Endothelial cell (in vitro differentiated cells): ENCODE measurements at regions not wholly inside any gene's neighbourhood (a gene's known extent, or its start where the extent isn't known, plus 50 kb on each side); places are given as distances from the start of the nearest gene placed in this dataset.
"Not testable (repeated sequence)": the region's sequence is repeated elsewhere in the genome, so short reads cannot be mapped to it uniquely, and the experiment has no call there.

Source experiments
- DNase-seq: peaks from one replicate; pipeline ENCODE4 v3.0.0; 2021; ENCODE audit warnings: low spot score
- H3K27ac Mint-ChIP-seq: one replicate; pipeline ENCODE4 v1.8.0; 2021; ENCODE audit warnings: mixed read lengths, inconsistent platforms; ENCODE audit not compliant: unreplicated experiment
- H3K27me3 Mint-ChIP-seq: one replicate; pipeline ENCODE4 v1.8.0; 2021; ENCODE audit warnings: mild to moderate bottlenecking, moderate library complexity, mixed read lengths, inconsistent platforms; ENCODE audit not compliant: unreplicated experiment
- H3K36me3 Mint-ChIP-seq: one replicate; pipeline ENCODE4 v1.8.0; 2021; ENCODE audit warnings: mild to moderate bottlenecking, low read depth, mixed read lengths, inconsistent platforms; ENCODE audit not compliant: unreplicated experiment
- H3K4me1 Mint-ChIP-seq: one replicate; pipeline ENCODE4 v1.8.0; 2021; ENCODE audit warnings: mild to moderate bottlenecking, mixed read lengths, inconsistent platforms; ENCODE audit not compliant: unreplicated experiment
- H3K4me3 Mint-ChIP-seq: one replicate; pipeline ENCODE4 v1.8.0; 2021; ENCODE audit warnings: mild to moderate bottlenecking, mixed read lengths, inconsistent platforms; ENCODE audit not compliant: unreplicated experiment
- H3K9me3 Mint-ChIP-seq: one replicate; pipeline ENCODE4 v1.8.0; 2021; ENCODE audit warnings: mixed read lengths, inconsistent platforms; ENCODE audit not compliant: unreplicated experiment
- CTCF ChIP-seq: fragments of 200-600 bp; sonication (generic); IDR thresholded peaks from one replicate; pipeline ENCODE4 v1.5.0; 2021; ENCODE audit warnings: antibody characterized with exemption; ENCODE audit not compliant: unreplicated experiment

- no peak for TF ChIP-seq CTCF
- H3K27me3 Mint-ChIP-seq: peaks cover 6% of the 10 kb centered on the region
- no peak overlapping the region for H3K27ac Mint-ChIP-seq
- H3K4me3 Mint-ChIP-seq: no peak overlapping the region
- H3K9me3 Mint-ChIP-seq: no peaks in the 10 kb centered on the region
- peaks cover 21% of the 10 kb centered on the region for H3K4me1 Mint-ChIP-seq
- no peaks in the 10 kb centered on the region for H3K36me3 Mint-ChIP-seq
- no peak for DNase-seq
Observed at GRCh38 chr2:172305066-172305465, 122.3 kb upstream of the ITGA6 start.

- Mint-ChIP-seq H3K36me3 (peaks cover 3% of the 10 kb centered on the region), H3K4me3 (no peak overlapping the region), H3K4me1 (peaks cover 28% of the 10 kb centered on the region), H3K27me3 (peaks cover 8% of the 10 kb centered on the region), H3K27ac (peak overlapping the region; percentile 74), H3K9me3 (no peaks in the 10 kb centered on the region)
- no peak for TF ChIP-seq CTCF
- DNase-seq: peak; percentile 12
Observed at GRCh38 chr2:172307800-172308199, 119.6 kb upstream of the ITGA6 start.

- Mint-ChIP-seq H3K4me3 (no peak overlapping the region), H3K36me3 (peaks cover 3% of the 10 kb centered on the region), H3K9me3 (no peaks in the 10 kb centered on the region), H3K27me3 (peaks cover 8% of the 10 kb centered on the region), H3K27ac (peak overlapping the region; percentile 74), H3K4me1 (peaks cover 28% of the 10 kb centered on the region)
- DNase-seq: no peak
- TF ChIP-seq CTCF: no peak
Observed at GRCh38 chr2:172308253-172308935, 119.0 kb upstream of the ITGA6 start.

- Mint-ChIP-seq H3K27ac (peak overlapping the region; percentile 36), H3K27me3 (peaks cover 6% of the 10 kb centered on the region), H3K36me3 (peaks cover 3% of the 10 kb centered on the region), H3K4me1 (peaks cover 26% of the 10 kb centered on the region), H3K4me3 (no peak overlapping the region), H3K9me3 (no peaks in the 10 kb centered on the region)
- TF ChIP-seq CTCF: no peak
- DNase-seq: no peak
Observed at GRCh38 chr2:172311921-172312345, 115.5 kb upstream of the ITGA6 start.

- Mint-ChIP-seq H3K36me3 (peaks cover 3% of the 10 kb centered on the region), H3K4me3 (no peak overlapping the region), H3K4me1 (peaks cover 11% of the 10 kb centered on the region), H3K27ac (no peak overlapping the region), H3K27me3 (peaks cover 5% of the 10 kb centered on the region), H3K9me3 (no peaks in the 10 kb centered on the region)
- no peak for DNase-seq
- TF ChIP-seq CTCF: no peak
Observed at GRCh38 chr2:172313715-172314341, 113.6 kb upstream of the ITGA6 start.

GRCh38 chr2:172315070-172315469, 112.3 kb upstream of the ITGA6 start:
- not testable (repeated sequence) for H3K4me1 Mint-ChIP-seq, H3K27ac Mint-ChIP-seq, H3K27me3 Mint-ChIP-seq, H3K9me3 Mint-ChIP-seq, DNase-seq, H3K4me3 Mint-ChIP-seq, H3K36me3 Mint-ChIP-seq
